ENCODE measurements at regions not wholly inside any gene's neighbourhood (a gene's known extent, or its start where the extent isn't known, plus 50 kb on each side); places are given as distances from the start of the nearest gene placed in this dataset.

GRCh38 chr11:92714111-92714510 is 255.3 kb upstream of the MTNR1B start:
- TF ChIP-seq POLR2A (IDR thresholded peaks at IDR 0.05), result no peak
- no peak for TF ChIP-seq CTCF (IDR thresholded peaks at IDR 0.05)
- ATAC-seq, result no peak
- H3K36me3 ChIP-seq (replicated peaks in 1 of 2; ENCODE audit: insufficient read depth in 1 of 2, low read depth in 2 of 2), result no peaks in the 10 kb centered on the region
- no peaks in the 10 kb centered on the region for H3K9me3 ChIP-seq
- no peak overlapping the region for H3K4me3 ChIP-seq
- H3K27ac ChIP-seq, result no peak overlapping the region
- intact Hi-C loops (cut with DNase I), result no loop called here
- 69 to 74% methylated on average over 1 of the region's 1 CpG for WGBS, 2 donors
- H3K4me1 ChIP-seq, result no peaks in the 10 kb centered on the region
- no peaks in the 10 kb centered on the region for H3K27me3 ChIP-seq
- no peak for DNase-seq

GRCh38 chr11:92717240-92717639 is 252.2 kb upstream of the MTNR1B start:
- intact Hi-C loops (cut with DNase I), result no loop called here
- no peaks in the 10 kb centered on the region for H3K27me3 ChIP-seq
- ATAC-seq (no peak), DNase-seq (no peak)
- no peak overlapping the region for H3K4me3 ChIP-seq
- no peak for TF ChIP-seq POLR2A (IDR thresholded peaks at IDR 0.05)
- 78 to 85% methylated on average over 1 of the region's 1 CpG for WGBS, 2 donors
- no peaks in the 10 kb centered on the region for H3K36me3 ChIP-seq (replicated peaks in 1 of 2; ENCODE audit: insufficient read depth in 1 of 2, low read depth in 2 of 2)
- no peaks in the 10 kb centered on the region for H3K9me3 ChIP-seq
- no peaks in the 10 kb centered on the region for H3K4me1 ChIP-seq
- no peak overlapping the region for H3K27ac ChIP-seq

GRCh38 chr11:92720385-92720784 is 249.1 kb upstream of the MTNR1B start:
- no peak overlapping the region for H3K27ac ChIP-seq
- H3K4me1 ChIP-seq, result no peaks in the 10 kb centered on the region
- H3K27me3 ChIP-seq, result no peaks in the 10 kb centered on the region
- no peak overlapping the region for H3K4me3 ChIP-seq
- TF ChIP-seq CTCF (IDR thresholded peaks at IDR 0.05), result no peak
- TF ChIP-seq POLR2A (IDR thresholded peaks at IDR 0.05), result no peak
- DNase-seq (no peak), ATAC-seq (no peak)
- intact Hi-C loops (cut with DNase I), result no loop called here
- 54 to 61% methylated on average over 3 of the region's 3 CpGs for WGBS, 2 donors
- H3K36me3 ChIP-seq (replicated peaks in 1 of 2; ENCODE audit: insufficient read depth in 1 of 2, low read depth in 2 of 2), result no peaks in the 10 kb centered on the region
- no peaks in the 10 kb centered on the region for H3K9me3 ChIP-seq

GRCh38 chr11:92725352-92725751 is 244.1 kb upstream of the MTNR1B start:
- H3K27me3 ChIP-seq, result no peaks in the 10 kb centered on the region
- ATAC-seq (no peak), DNase-seq (no peak)
- no peak overlapping the region for H3K4me3 ChIP-seq
- TF ChIP-seq CTCF (IDR thresholded peaks at IDR 0.05), result no peak
- H3K9me3 ChIP-seq, result no peaks in the 10 kb centered on the region
- intact Hi-C loops (cut with DNase I), result no loop called here
- no peak overlapping the region for H3K27ac ChIP-seq
- no peaks in the 10 kb centered on the region for H3K4me1 ChIP-seq
- 88 to 96% methylated on average over 1 of the region's 1 CpG for WGBS, 2 donors
- H3K36me3 ChIP-seq (replicated peaks in 1 of 2; ENCODE audit: insufficient read depth in 1 of 2, low read depth in 2 of 2), result no peaks in the 10 kb centered on the region

- H3K4me1 ChIP-seq, result no peaks in the 10 kb centered on the region
- H3K36me3 ChIP-seq (replicated peaks in 1 of 2; ENCODE audit: insufficient read depth in 1 of 2, low read depth in 2 of 2), result no peaks in the 10 kb centered on the region
- WGBS, 2 donors, result 18 to 33% methylated on average over 2 of the region's 2 CpGs
- H3K4me3 ChIP-seq, result no peak overlapping the region
- no peaks in the 10 kb centered on the region for H3K9me3 ChIP-seq
- DNase-seq, result no peak
- TF ChIP-seq CTCF (IDR thresholded peaks at IDR 0.05), result no peak
- no peak for TF ChIP-seq POLR2A (IDR thresholded peaks at IDR 0.05)
- no peaks in the 10 kb centered on the region for H3K27me3 ChIP-seq
- intact Hi-C loops (cut with DNase I), result no loop called here
- no peak for ATAC-seq
- H3K27ac ChIP-seq, result no peak overlapping the region
These were observed 242.3 kb upstream of the MTNR1B start for GRCh38 chr11:92727123-92727522.

Data from body of pancreas (tissue), 4 donors.